ENCODE measurements at regions not wholly inside any gene's neighbourhood (a gene's known extent, or its start where the extent isn't known, plus 50 kb on each side); places are given as distances from the start of the nearest gene placed in this dataset.

- Mint-ChIP-seq H3K27ac (no peak overlapping the region), H3K4me3 (no peak overlapping the region), H3K36me3 (no peaks in the 10 kb centered on the region), H3K9me3 (peaks cover 4 to 8% (median 5%) of the 10 kb centered on the region in 7 donors), H3K4me1 (peaks cover 6% of the 10 kb centered on the region), H3K27me3 (ENCODE audit: low read depth in 3 of 3) (peaks cover 0 to 10% (median 9%) of the 10 kb centered on the region in 3 donors)
- Histone ChIP-seq H3K9ac (ENCODE audit: insufficient read depth, low read length, poor library complexity, severe bottlenecking) (no peak overlapping the region), H3K36me3 (replicated peaks in 1 of 2; ENCODE audit: control insufficient read depth in 1 of 2, insufficient read depth in 2 of 2, low read length in 2 of 2) (no peaks in the 10 kb centered on the region), H3K9me3 (replicated peaks in 1 of 2; ENCODE audit: control insufficient read depth in 1 of 2, insufficient read depth in 1 of 2, low read length in 2 of 2) (peaks cover 0 to 3% of the 10 kb centered on the region in 2 donors), H3K79me2 (ENCODE audit: insufficient read depth, low read length) (no peaks in the 10 kb centered on the region), H3K27ac (ENCODE audit: low read depth in 1 of 2, low read length in 2 of 2) (no peak overlapping the region), H3K4me1 (ENCODE audit: control insufficient read depth in 1 of 2, insufficient read depth in 2 of 2, low read length in 2 of 2) (peaks cover 0 to 4% of the 10 kb centered on the region in 2 donors), H4K20me1 (ENCODE audit: insufficient read depth, low read length) (no peaks in the 10 kb centered on the region), H2AFZ (ENCODE audit: insufficient read depth, low read depth, low read length, poor library complexity, severe bottlenecking) (no peak overlapping the region), H3K4me2 (replicated peaks; ENCODE audit: extremely low read depth, low read length, poor library complexity, severe bottlenecking) (no peak overlapping the region), H3K27me3 (ENCODE audit: control insufficient read depth in 2 of 2, insufficient read depth in 2 of 2, low read length in 2 of 2) (peaks cover 0 to 2% of the 10 kb centered on the region in 2 donors), H3K4me3 (replicated peaks in 1 of 3; ENCODE audit: low read depth in 2 of 3, low read length in 3 of 3) (no peak overlapping the region)
- DNase-seq, result no peak
- TF ChIP-seq CTCF (IDR thresholded peaks at IDR 0.05), result no peak
- WGBS (ENCODE audit: insufficient coverage), result 96% methylated on average over 5 of the region's 10 CpGs
- intact Hi-C loops (cut with micrococcal nuclease), result no loop called here
These were observed 144.1 kb upstream of the IGSF21 start for GRCh38 chr1:17963513-17963912.

- Histone ChIP-seq H3K27me3 (ENCODE audit: control insufficient read depth in 2 of 2, insufficient read depth in 2 of 2, low read length in 2 of 2) (peaks cover 0 to 1% of the 10 kb centered on the region in 2 donors), H4K20me1 (ENCODE audit: insufficient read depth, low read length) (no peaks in the 10 kb centered on the region), H2AFZ (ENCODE audit: insufficient read depth, low read depth, low read length, poor library complexity, severe bottlenecking) (no peak overlapping the region), H3K4me1 (ENCODE audit: control insufficient read depth in 1 of 2, insufficient read depth in 2 of 2, low read length in 2 of 2) (no peaks in the 10 kb centered on the region), H3K27ac (ENCODE audit: low read depth in 1 of 2, low read length in 2 of 2) (no peak overlapping the region), H3K4me3 (replicated peaks in 1 of 3; ENCODE audit: low read depth in 2 of 3, low read length in 3 of 3) (no peak overlapping the region), H3K36me3 (replicated peaks in 1 of 2; ENCODE audit: control insufficient read depth in 1 of 2, insufficient read depth in 2 of 2, low read length in 2 of 2) (no peaks in the 10 kb centered on the region), H3K9me3 (replicated peaks in 1 of 2; ENCODE audit: control insufficient read depth in 1 of 2, insufficient read depth in 1 of 2, low read length in 2 of 2) (no peaks in the 10 kb centered on the region), H3K9ac (ENCODE audit: insufficient read depth, low read length, poor library complexity, severe bottlenecking) (no peak overlapping the region), H3K79me2 (ENCODE audit: insufficient read depth, low read length) (no peaks in the 10 kb centered on the region), H3K4me2 (replicated peaks; ENCODE audit: extremely low read depth, low read length, poor library complexity, severe bottlenecking) (no peak overlapping the region)
- H3K27ac Mint-ChIP-seq, result no peak overlapping the region
- TF ChIP-seq CTCF (IDR thresholded peaks at IDR 0.05), result no peak
- H3K4me1 Mint-ChIP-seq, result no peaks in the 10 kb centered on the region
- WGBS (ENCODE audit: insufficient coverage), result 100% methylated on average over 1 of the region's 5 CpGs
- no peak for DNase-seq
- H3K4me3 Mint-ChIP-seq, result no peak overlapping the region
- no peaks in the 10 kb centered on the region for H3K36me3 Mint-ChIP-seq
- intact Hi-C loops (cut with micrococcal nuclease), result no loop called here
- H3K27me3 Mint-ChIP-seq (ENCODE audit: low read depth in 3 of 3), result peaks cover 3 to 10% (median 6%) of the 10 kb centered on the region in 3 donors
- peaks cover 0 to 4% (median 0%) of the 10 kb centered on the region in 7 donors for H3K9me3 Mint-ChIP-seq
These were observed 142.0 kb upstream of the IGSF21 start for GRCh38 chr1:17965515-17966100.

Measured in CD14-positive monocyte (primary cell).